Activated naive CD4-positive, alpha-beta T cell treated with anti-CD3 and anti-CD28 coated beads, Interleukin-2, amount 10 ng/mL, durations not matched to agents 7 days and 5 days (primary cell): ENCODE measurements at regions not wholly inside any gene's neighbourhood (a gene's known extent, or its start where the extent isn't known, plus 50 kb on each side); places are given as distances from the start of the nearest gene placed in this dataset.

Experiments
- CTCF ChIA-PET: fragments of 350-600 bp; sonication (Branson Sonifier 250); formaldehyde crosslinking; loops from one replicate; lab custom pipeline; 2021; ENCODE audit warnings: antibody characterized with exemption; lab: Charles Lee
- DNase-seq: peaks from one replicate; pipeline ENCODE4 v3.0.0-alpha.2; 2020
- H3K27ac Mint-ChIP-seq: one replicate; pipeline ENCODE4 v1.8.0; 2021; ENCODE audit warnings: mild to moderate bottlenecking, moderate library complexity, mixed read lengths
- H3K27me3 Mint-ChIP-seq: one replicate; pipeline ENCODE4 v1.8.0; 2021; ENCODE audit warnings: mild to moderate bottlenecking, mixed read lengths
- H3K36me3 Mint-ChIP-seq: one replicate; pipeline ENCODE4 v1.8.0; 2021; ENCODE audit warnings: mixed read lengths
- H3K4me1 Mint-ChIP-seq: one replicate; pipeline ENCODE4 v1.8.0; 2021; ENCODE audit warnings: mixed read lengths
- H3K4me3 Mint-ChIP-seq: one replicate; pipeline ENCODE4 v1.8.0; 2021; ENCODE audit warnings: mild to moderate bottlenecking, moderate library complexity, mixed read lengths
- H3K9me3 Mint-ChIP-seq: one replicate; pipeline ENCODE4 v1.8.0; 2021; ENCODE audit warnings: mixed read lengths

- H3K9me3 Mint-ChIP-seq = peaks cover 1% of the 10 kb centered on the region
- CTCF ChIA-PET = no interaction called here
- no peak overlapping the region for H3K4me3 Mint-ChIP-seq
- no peak for DNase-seq
- H3K36me3 Mint-ChIP-seq = no peaks in the 10 kb centered on the region
- H3K27me3 Mint-ChIP-seq = no peaks in the 10 kb centered on the region
- H3K4me1 Mint-ChIP-seq = no peaks in the 10 kb centered on the region
- no peak overlapping the region for H3K27ac Mint-ChIP-seq
These were observed 838.0 kb downstream of the DHX35 start for GRCh38 chr20:39800111-39800510.

GRCh38 chr20:39799366-39799965 lies 837.3 kb downstream of the DHX35 start:
- CTCF ChIA-PET = no interaction called here
- peaks cover 1% of the 10 kb centered on the region for H3K9me3 Mint-ChIP-seq
- H3K4me1 Mint-ChIP-seq = no peaks in the 10 kb centered on the region
- no peaks in the 10 kb centered on the region for H3K36me3 Mint-ChIP-seq
- no peak overlapping the region for H3K4me3 Mint-ChIP-seq
- no peak overlapping the region for H3K27ac Mint-ChIP-seq
- no peaks in the 10 kb centered on the region for H3K27me3 Mint-ChIP-seq
- no peak for DNase-seq

GRCh38 chr20:39795401-39796272 lies 833.5 kb downstream of the DHX35 start:
- H3K27me3 Mint-ChIP-seq = no peaks in the 10 kb centered on the region
- H3K4me3 Mint-ChIP-seq = no peak overlapping the region
- no peaks in the 10 kb centered on the region for H3K36me3 Mint-ChIP-seq
- DNase-seq = no peak
- H3K4me1 Mint-ChIP-seq = no peaks in the 10 kb centered on the region
- H3K9me3 Mint-ChIP-seq = no peaks in the 10 kb centered on the region
- CTCF ChIA-PET = no interaction called here
- no peak overlapping the region for H3K27ac Mint-ChIP-seq

GRCh38 chr20:39792334-39792733 lies 830.2 kb downstream of the DHX35 start:
- no peaks in the 10 kb centered on the region for H3K9me3 Mint-ChIP-seq

GRCh38 chr20:39789411-39789810 lies 827.3 kb downstream of the DHX35 start:
- DNase-seq = no peak
- no peak overlapping the region for H3K4me3 Mint-ChIP-seq
- H3K4me1 Mint-ChIP-seq = no peaks in the 10 kb centered on the region
- H3K36me3 Mint-ChIP-seq = no peaks in the 10 kb centered on the region
- no peaks in the 10 kb centered on the region for H3K9me3 Mint-ChIP-seq
- no peak overlapping the region for H3K27ac Mint-ChIP-seq
- no peaks in the 10 kb centered on the region for H3K27me3 Mint-ChIP-seq
- CTCF ChIA-PET = no interaction called here

More at GRCh38 chr20:39792334-39792733, 830.2 kb downstream of the DHX35 start:
- no peak overlapping the region for H3K27ac Mint-ChIP-seq
- no peak overlapping the region for H3K4me3 Mint-ChIP-seq
- no peaks in the 10 kb centered on the region for H3K4me1 Mint-ChIP-seq
- CTCF ChIA-PET = no interaction called here
- H3K27me3 Mint-ChIP-seq = no peaks in the 10 kb centered on the region
- DNase-seq = no peak
- H3K36me3 Mint-ChIP-seq = no peaks in the 10 kb centered on the region

- H3K27me3 Mint-ChIP-seq = no peaks in the 10 kb centered on the region
- no peak overlapping the region for H3K4me3 Mint-ChIP-seq
- H3K9me3 Mint-ChIP-seq = peaks cover 7% of the 10 kb centered on the region
- no peaks in the 10 kb centered on the region for H3K4me1 Mint-ChIP-seq
- no peak overlapping the region for H3K27ac Mint-ChIP-seq
- DNase-seq = no peak
- CTCF ChIA-PET = no interaction called here
- H3K36me3 Mint-ChIP-seq = no peaks in the 10 kb centered on the region
These were observed 823.2 kb downstream of the DHX35 start for GRCh38 chr20:39785252-39785917.

GRCh38 chr20:39784693-39785092 lies 822.5 kb downstream of the DHX35 start:
- Mint-ChIP-seq H3K27me3 (no peaks in the 10 kb centered on the region), H3K27ac (no peak overlapping the region), H3K4me1 (no peaks in the 10 kb centered on the region), H3K4me3 (no peak overlapping the region), H3K9me3 (peaks cover 7% of the 10 kb centered on the region), H3K36me3 (no peaks in the 10 kb centered on the region)
- CTCF ChIA-PET = no interaction called here
- DNase-seq = no peak

GRCh38 chr20:39778847-39779604 lies 816.9 kb downstream of the DHX35 start:
- CTCF ChIA-PET = no interaction called here
- no peaks in the 10 kb centered on the region for H3K4me1 Mint-ChIP-seq

GRCh38 chr20:39778431-39778830 lies 816.3 kb downstream of the DHX35 start:
- Mint-ChIP-seq H3K27me3 (no peaks in the 10 kb centered on the region), H3K27ac (no peak overlapping the region), H3K4me3 (no peak overlapping the region), H3K4me1 (no peaks in the 10 kb centered on the region), H3K36me3 (no peaks in the 10 kb centered on the region), H3K9me3 (peaks cover 4% of the 10 kb centered on the region)
- no peak for DNase-seq
- CTCF ChIA-PET = no interaction called here

More at GRCh38 chr20:39778847-39779604, 816.9 kb downstream of the DHX35 start:
- H3K27ac Mint-ChIP-seq = no peak overlapping the region
- no peaks in the 10 kb centered on the region for H3K27me3 Mint-ChIP-seq
- DNase-seq = no peak
- H3K4me3 Mint-ChIP-seq = no peak overlapping the region
- peaks cover 5% of the 10 kb centered on the region for H3K9me3 Mint-ChIP-seq
- no peaks in the 10 kb centered on the region for H3K36me3 Mint-ChIP-seq

GRCh38 chr20:39777610-39778009 lies 815.5 kb downstream of the DHX35 start:
- DNase-seq = no peak
- H3K36me3 Mint-ChIP-seq = no peaks in the 10 kb centered on the region
- CTCF ChIA-PET = no interaction called here
- H3K27ac Mint-ChIP-seq = no peak overlapping the region
- no peaks in the 10 kb centered on the region for H3K27me3 Mint-ChIP-seq
- no peak overlapping the region for H3K4me3 Mint-ChIP-seq
- no peaks in the 10 kb centered on the region for H3K4me1 Mint-ChIP-seq
- H3K9me3 Mint-ChIP-seq = peaks cover 2% of the 10 kb centered on the region

- no peaks in the 10 kb centered on the region for H3K27me3 Mint-ChIP-seq
- H3K4me1 Mint-ChIP-seq = no peaks in the 10 kb centered on the region
- H3K36me3 Mint-ChIP-seq = no peaks in the 10 kb centered on the region
- no peak overlapping the region for H3K27ac Mint-ChIP-seq
- no peak overlapping the region for H3K4me3 Mint-ChIP-seq
- peaks cover 2% of the 10 kb centered on the region for H3K9me3 Mint-ChIP-seq
- DNase-seq = no peak
- CTCF ChIA-PET = no interaction called here
These were observed 813.0 kb downstream of the DHX35 start for GRCh38 chr20:39775110-39775509.

- CTCF ChIA-PET = no interaction called here
- peaks cover 2% of the 10 kb centered on the region for H3K9me3 Mint-ChIP-seq
- no peaks in the 10 kb centered on the region for H3K27me3 Mint-ChIP-seq
- H3K27ac Mint-ChIP-seq = no peak overlapping the region
- H3K36me3 Mint-ChIP-seq = no peaks in the 10 kb centered on the region
- H3K4me3 Mint-ChIP-seq = no peak overlapping the region
- DNase-seq = no peak
- no peaks in the 10 kb centered on the region for H3K4me1 Mint-ChIP-seq
These were observed 811.3 kb downstream of the DHX35 start for GRCh38 chr20:39773380-39774000.

GRCh38 chr20:39767352-39767751 lies 805.2 kb downstream of the DHX35 start:
- peaks cover 2% of the 10 kb centered on the region for H3K9me3 Mint-ChIP-seq

GRCh38 chr20:39766333-39766732 lies 804.2 kb downstream of the DHX35 start:
- CTCF ChIA-PET = no interaction called here
- no peaks in the 10 kb centered on the region for H3K27me3 Mint-ChIP-seq

More at GRCh38 chr20:39767352-39767751, 805.2 kb downstream of the DHX35 start:
- DNase-seq = no peak
- no peaks in the 10 kb centered on the region for H3K36me3 Mint-ChIP-seq
- H3K27ac Mint-ChIP-seq = no peak overlapping the region
- no peak overlapping the region for H3K4me3 Mint-ChIP-seq
- H3K27me3 Mint-ChIP-seq = no peaks in the 10 kb centered on the region
- CTCF ChIA-PET = no interaction called here
- H3K4me1 Mint-ChIP-seq = no peaks in the 10 kb centered on the region

More at GRCh38 chr20:39766333-39766732, 804.2 kb downstream of the DHX35 start:
- no peaks in the 10 kb centered on the region for H3K36me3 Mint-ChIP-seq
- H3K27ac Mint-ChIP-seq = no peak overlapping the region
- H3K4me3 Mint-ChIP-seq = no peak overlapping the region
- H3K4me1 Mint-ChIP-seq = no peaks in the 10 kb centered on the region
- no peaks in the 10 kb centered on the region for H3K9me3 Mint-ChIP-seq
- no peak for DNase-seq
